ENCODE measurements at regions not wholly inside any gene's neighbourhood (a gene's known extent, or its start where the extent isn't known, plus 50 kb on each side); places are given as distances from the start of the nearest gene placed in this dataset.

DNA sequence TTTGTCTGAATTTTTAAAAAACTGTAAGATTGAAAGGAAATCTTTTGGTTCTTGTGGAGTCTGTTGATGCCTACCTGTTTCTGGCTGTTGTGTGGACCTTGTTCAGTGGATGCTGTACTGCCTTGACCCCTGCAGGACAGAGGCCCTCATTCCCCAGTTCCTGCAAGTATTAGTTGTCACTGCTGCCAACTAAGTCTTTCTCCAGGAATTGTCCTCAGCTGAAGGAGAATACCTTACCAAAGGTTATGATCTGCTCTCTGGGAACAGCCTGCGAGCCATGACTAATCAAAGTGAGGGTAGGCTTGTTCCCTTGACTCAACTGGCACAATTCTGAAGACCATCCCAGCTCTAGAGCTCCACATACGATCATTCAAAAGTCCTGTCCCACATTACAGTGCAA is 145.3 kb upstream of the FST start:
- Histone ChIP-seq H3K27me3 (ENCODE audit: low read depth, low read length) (no peaks in the 10 kb centered on the region), H2AFZ (ENCODE audit: low read depth, low read length) (no peak overlapping the region), H3K36me3 (replicated peaks; ENCODE audit: low read depth, low read length) (no peaks in the 10 kb centered on the region), H3K4me3 (ENCODE audit: low read length) (no peak overlapping the region), H3K79me2 (ENCODE audit: low read length) (no peaks in the 10 kb centered on the region), H3K9me3 (ENCODE audit: insufficient read depth, low read length) (no peaks in the 10 kb centered on the region), H3K27ac (ENCODE audit: low read length) (no peak overlapping the region), H3K4me2 (ENCODE audit: low read length) (no peak overlapping the region), H4K20me1 (ENCODE audit: insufficient read depth, low read length) (no peaks in the 10 kb centered on the region), H3K9ac (ENCODE audit: low read length) (no peak overlapping the region), H3K4me1 (ENCODE audit: low read length) (no peaks in the 10 kb centered on the region)
- TF ChIP-seq, protein P1, sequence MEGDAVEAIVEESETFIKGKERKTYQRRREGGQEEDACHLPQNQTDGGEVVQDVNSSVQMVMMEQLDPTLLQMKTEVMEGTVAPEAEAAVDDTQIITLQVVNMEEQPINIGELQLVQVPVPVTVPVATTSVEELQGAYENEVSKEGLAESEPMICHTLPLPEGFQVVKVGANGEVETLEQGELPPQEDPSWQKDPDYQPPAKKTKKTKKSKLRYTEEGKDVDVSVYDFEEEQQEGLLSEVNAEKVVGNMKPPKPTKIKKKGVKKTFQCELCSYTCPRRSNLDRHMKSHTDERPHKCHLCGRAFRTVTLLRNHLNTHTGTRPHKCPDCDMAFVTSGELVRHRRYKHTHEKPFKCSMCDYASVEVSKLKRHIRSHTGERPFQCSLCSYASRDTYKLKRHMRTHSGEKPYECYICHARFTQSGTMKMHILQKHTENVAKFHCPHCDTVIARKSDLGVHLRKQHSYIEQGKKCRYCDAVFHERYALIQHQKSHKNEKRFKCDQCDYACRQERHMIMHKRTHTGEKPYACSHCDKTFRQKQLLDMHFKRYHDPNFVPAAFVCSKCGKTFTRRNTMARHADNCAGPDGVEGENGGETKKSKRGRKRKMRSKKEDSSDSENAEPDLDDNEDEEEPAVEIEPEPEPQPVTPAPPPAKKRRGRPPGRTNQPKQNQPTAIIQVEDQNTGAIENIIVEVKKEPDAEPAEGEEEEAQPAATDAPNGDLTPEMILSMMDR (IDR thresholded peaks at IDR 0.05; ENCODE audit: low read depth, low read length), result no peak
- TF ChIP-seq EZH2phosphoT487 (IDR thresholded peaks at IDR 0.05; ENCODE audit: low read depth), result no peak

DNA sequence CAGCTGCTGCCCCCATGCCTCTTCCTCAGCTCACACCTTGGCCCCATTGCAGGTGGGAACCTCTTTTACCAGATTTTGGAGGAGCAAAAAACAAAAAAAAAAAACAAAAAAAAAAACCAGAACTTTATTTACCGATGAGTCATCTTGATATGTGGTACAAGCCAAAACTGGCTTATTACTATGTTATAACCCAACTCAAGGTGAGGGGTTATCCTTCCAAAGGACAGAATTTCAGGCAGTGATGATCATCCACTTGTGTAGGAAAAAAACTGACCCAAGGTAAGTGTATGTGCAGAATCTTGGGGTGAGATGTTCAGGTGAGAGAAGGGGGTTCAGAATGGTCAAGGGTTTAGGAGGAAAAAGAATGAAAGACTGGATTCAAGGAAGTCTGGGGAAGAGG is 142.6 kb upstream of the FST start:
- no peaks in the 10 kb centered on the region for H3K27me3 ChIP-seq (ENCODE audit: low read depth, low read length)
- no peak for TF ChIP-seq EZH2phosphoT487 (IDR thresholded peaks at IDR 0.05; ENCODE audit: low read depth)
- TF ChIP-seq, protein P1 (IDR thresholded peaks at IDR 0.05; ENCODE audit: low read depth, low read length), result no peak
- H3K4me3 ChIP-seq (ENCODE audit: low read length), result no peak overlapping the region
- no peak overlapping the region for H3K27ac ChIP-seq (ENCODE audit: low read length)
- no peak overlapping the region for H2AFZ ChIP-seq (ENCODE audit: low read depth, low read length)
- no peaks in the 10 kb centered on the region for H3K79me2 ChIP-seq (ENCODE audit: low read length)
- no peaks in the 10 kb centered on the region for H3K4me1 ChIP-seq (ENCODE audit: low read length)
- H3K36me3 ChIP-seq (replicated peaks; ENCODE audit: low read depth, low read length), result no peaks in the 10 kb centered on the region
- H3K4me2 ChIP-seq (ENCODE audit: low read length), result no peak overlapping the region
- H3K9ac ChIP-seq (ENCODE audit: low read length), result no peak overlapping the region
- no peaks in the 10 kb centered on the region for H3K9me3 ChIP-seq (ENCODE audit: insufficient read depth, low read length)
- H4K20me1 ChIP-seq (ENCODE audit: insufficient read depth, low read length), result no peaks in the 10 kb centered on the region

DNA sequence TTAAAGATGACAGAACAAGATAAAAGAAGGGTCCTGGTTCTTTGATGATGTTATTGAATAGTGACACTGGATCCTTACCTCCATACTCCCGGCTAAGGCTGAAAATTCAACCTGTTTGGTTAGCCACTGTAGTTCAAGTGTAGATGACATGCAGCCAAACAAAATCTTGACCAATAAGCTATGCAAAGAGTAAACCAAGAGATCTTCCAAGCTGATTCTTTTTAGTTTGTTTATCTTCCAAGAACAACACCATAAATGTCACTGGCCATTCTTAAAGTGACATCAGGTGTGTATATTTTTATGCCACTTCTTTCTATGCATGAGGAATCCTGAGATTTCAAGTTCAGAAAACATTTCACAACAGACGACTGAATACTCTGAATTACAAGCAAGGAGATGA is 141.5 kb upstream of the FST start:
- Histone ChIP-seq H3K9me3 (ENCODE audit: insufficient read depth, low read length) (no peaks in the 10 kb centered on the region), H4K20me1 (ENCODE audit: insufficient read depth, low read length) (no peaks in the 10 kb centered on the region), H3K9ac (ENCODE audit: low read length) (no peak overlapping the region), H3K27me3 (ENCODE audit: low read depth, low read length) (no peaks in the 10 kb centered on the region), H3K79me2 (ENCODE audit: low read length) (no peaks in the 10 kb centered on the region), H3K36me3 (replicated peaks; ENCODE audit: low read depth, low read length) (no peaks in the 10 kb centered on the region), H3K4me1 (ENCODE audit: low read length) (no peaks in the 10 kb centered on the region), H3K27ac (ENCODE audit: low read length) (no peak overlapping the region), H3K4me2 (ENCODE audit: low read length) (no peak overlapping the region), H3K4me3 (ENCODE audit: low read length) (no peak overlapping the region), H2AFZ (ENCODE audit: low read depth, low read length) (no peak overlapping the region)
- TF ChIP-seq, protein P1 (IDR thresholded peaks at IDR 0.05; ENCODE audit: low read depth, low read length), result no peak
- TF ChIP-seq EZH2phosphoT487 (IDR thresholded peaks at IDR 0.05; ENCODE audit: low read depth), result no peak

DNA sequence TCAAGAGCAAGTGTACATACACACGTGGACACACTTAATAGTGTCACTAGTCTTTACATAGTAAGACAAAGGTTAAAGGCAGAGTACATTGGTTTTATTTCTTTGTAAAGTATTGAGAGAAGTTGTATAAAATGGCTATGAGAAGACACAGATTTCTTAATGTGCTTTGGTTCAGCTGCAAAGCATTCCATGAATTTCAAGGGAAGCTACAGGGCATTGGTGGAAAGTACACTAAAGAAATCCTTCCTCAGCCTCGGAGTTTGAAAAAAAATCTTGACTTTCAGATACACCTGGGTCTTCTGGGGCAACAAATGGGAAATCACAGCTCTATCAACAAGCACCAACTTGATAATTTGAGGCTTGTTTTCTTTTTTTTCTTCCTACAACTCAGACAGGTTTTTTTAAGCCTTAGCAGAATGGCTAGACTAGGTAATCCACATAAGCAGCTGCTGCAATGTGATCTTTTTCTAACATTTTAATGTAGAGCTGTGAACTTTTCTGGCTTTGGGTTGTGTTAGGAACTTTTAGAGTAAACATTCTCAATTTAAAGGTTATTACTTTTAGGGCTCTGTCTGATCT is 140.4 kb upstream of the FST start:
- Histone ChIP-seq H3K27ac (ENCODE audit: low read length) (no peak overlapping the region), H3K9ac (ENCODE audit: low read length) (no peak overlapping the region), H3K9me3 (ENCODE audit: insufficient read depth, low read length) (no peaks in the 10 kb centered on the region), H3K4me1 (ENCODE audit: low read length) (no peaks in the 10 kb centered on the region), H3K36me3 (replicated peaks; ENCODE audit: low read depth, low read length) (no peaks in the 10 kb centered on the region), H3K79me2 (ENCODE audit: low read length) (no peaks in the 10 kb centered on the region), H3K4me2 (ENCODE audit: low read length) (no peak overlapping the region), H3K4me3 (ENCODE audit: low read length) (no peak overlapping the region), H2AFZ (ENCODE audit: low read depth, low read length) (no peak overlapping the region), H3K27me3 (ENCODE audit: low read depth, low read length) (no peaks in the 10 kb centered on the region), H4K20me1 (ENCODE audit: insufficient read depth, low read length) (no peaks in the 10 kb centered on the region)
- TF ChIP-seq, protein P1 (IDR thresholded peaks at IDR 0.05; ENCODE audit: low read depth, low read length), result no peak
- no peak for TF ChIP-seq EZH2phosphoT487 (IDR thresholded peaks at IDR 0.05; ENCODE audit: low read depth)
